RWPE1 (cell line): ENCODE measurements at regions not wholly inside any gene's neighbourhood (a gene's known extent, or its start where the extent isn't known, plus 50 kb on each side); places are given as distances from the start of the nearest gene placed in this dataset.
"Not testable (repeated sequence)": the region's sequence is repeated elsewhere in the genome, so short reads cannot be mapped to it uniquely, and the experiment has no call there.

Experiments
- CTCF ChIA-PET: fragments of 350-600 bp; sonication (Branson Sonifier 250); formaldehyde crosslinking; extraction: SDS; loops from one replicate; lab custom pipeline; 2021; lab: Yijun Ruan, JAX
- POLR2A ChIA-PET: fragments of 400-600 bp; formaldehyde crosslinking; extraction: SDS; loops from one replicate; lab custom pipeline; 2020; ENCODE audit warnings: antibody characterized with exemption; ENCODE audit not compliant: low non-redundant PET; lab: Yijun Ruan, JAX
- DNase-seq: peaks from one replicate; pipeline ENCODE4 v3.0.0; 2012; ENCODE audit warnings: low spot score
- H3K27ac ChIP-seq: fragments of 450-650 bp; 2 replicates; pipeline ENCODE4 v1.5.1; 2017
- TF ChIP-seq, protein P1 (sequence below): fragments of 450-650 bp; conservative IDR thresholded peaks from 2 replicates; pipeline ENCODE4 v1.5.1; 2017; ENCODE audit warnings: low read depth, mild to moderate bottlenecking

DNA sequence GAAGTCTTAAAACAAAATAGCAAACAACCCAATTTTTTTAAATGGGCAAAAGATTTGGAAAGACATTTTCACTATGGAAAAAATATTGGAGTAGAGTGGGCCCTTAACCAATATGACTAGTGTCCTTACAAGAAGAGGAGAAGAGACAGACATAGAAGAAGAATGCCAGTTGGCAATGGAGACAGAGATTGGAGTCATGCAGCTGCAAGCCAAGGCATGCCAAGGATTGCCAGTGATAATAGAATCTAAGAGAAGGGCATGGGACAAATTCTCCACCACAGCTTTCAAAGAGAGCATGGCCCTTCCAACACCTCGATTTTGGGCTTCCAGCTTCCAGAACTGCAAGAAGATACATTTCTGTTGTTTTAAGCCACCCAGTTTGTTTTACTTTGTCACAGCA, 92.7 kb downstream of the RGS2 start:
- no peak overlapping the region for H3K27ac ChIP-seq
- CTCF ChIA-PET: no interaction called here
- DNase-seq: peak; percentile 33
- TF ChIP-seq, protein P1, sequence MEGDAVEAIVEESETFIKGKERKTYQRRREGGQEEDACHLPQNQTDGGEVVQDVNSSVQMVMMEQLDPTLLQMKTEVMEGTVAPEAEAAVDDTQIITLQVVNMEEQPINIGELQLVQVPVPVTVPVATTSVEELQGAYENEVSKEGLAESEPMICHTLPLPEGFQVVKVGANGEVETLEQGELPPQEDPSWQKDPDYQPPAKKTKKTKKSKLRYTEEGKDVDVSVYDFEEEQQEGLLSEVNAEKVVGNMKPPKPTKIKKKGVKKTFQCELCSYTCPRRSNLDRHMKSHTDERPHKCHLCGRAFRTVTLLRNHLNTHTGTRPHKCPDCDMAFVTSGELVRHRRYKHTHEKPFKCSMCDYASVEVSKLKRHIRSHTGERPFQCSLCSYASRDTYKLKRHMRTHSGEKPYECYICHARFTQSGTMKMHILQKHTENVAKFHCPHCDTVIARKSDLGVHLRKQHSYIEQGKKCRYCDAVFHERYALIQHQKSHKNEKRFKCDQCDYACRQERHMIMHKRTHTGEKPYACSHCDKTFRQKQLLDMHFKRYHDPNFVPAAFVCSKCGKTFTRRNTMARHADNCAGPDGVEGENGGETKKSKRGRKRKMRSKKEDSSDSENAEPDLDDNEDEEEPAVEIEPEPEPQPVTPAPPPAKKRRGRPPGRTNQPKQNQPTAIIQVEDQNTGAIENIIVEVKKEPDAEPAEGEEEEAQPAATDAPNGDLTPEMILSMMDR: no peak
- POLR2A ChIA-PET: no interaction called here

DNA sequence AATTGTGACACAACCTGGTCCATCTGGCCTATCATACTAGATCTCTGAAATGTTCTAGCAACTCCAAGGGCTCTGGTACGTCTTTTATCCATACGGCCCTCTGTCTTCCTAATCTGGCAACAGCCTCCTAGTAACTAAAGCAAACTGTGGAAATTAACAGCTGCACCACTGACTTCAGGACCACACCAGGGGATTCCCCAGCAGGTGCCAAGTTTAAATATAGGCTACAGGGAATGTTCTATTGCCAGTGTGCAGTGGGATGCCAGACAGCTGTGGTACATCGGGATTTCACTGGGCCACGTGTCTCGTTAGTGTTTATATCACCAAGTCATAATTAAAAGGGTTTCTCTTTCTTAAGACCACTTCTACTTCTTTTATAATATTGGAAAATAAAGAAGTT, 94.3 kb downstream of the RGS2 start:
- CTCF ChIA-PET: interaction anchor here (0.8 kb wide), 1 partner anchor 39 kb away, joined by 4 read pairs; no protein-coding TSS in a partner anchor
- no peak for DNase-seq
- POLR2A ChIA-PET: no interaction called here
- TF ChIP-seq, protein P1: no peak
- no peak overlapping the region for H3K27ac ChIP-seq

DNA sequence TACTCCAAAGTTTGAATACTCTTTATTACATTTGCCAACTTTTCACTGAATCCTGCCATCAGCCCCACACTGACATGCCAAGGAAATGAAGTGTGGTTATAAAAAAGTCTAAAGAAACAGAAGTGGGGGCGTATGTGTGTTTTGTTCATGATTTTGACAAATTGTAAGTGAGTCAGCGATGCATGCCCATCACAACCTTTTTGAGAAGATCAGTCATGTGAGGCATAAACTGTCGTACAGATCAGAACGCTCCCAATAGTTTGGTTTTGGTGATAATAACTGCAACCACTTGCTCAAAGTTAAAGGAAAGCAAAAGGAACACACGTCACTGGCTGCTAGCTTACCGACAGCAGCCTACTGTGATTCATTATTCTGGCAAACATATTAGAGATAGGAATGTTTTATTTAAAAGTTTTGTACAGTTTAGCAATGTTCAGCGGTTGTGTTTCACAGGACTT, 95.6 kb downstream of the RGS2 start:
- TF ChIP-seq, protein P1: no peak
- H3K27ac ChIP-seq: no peak overlapping the region
- POLR2A ChIA-PET: no interaction called here
- peak; percentile 46 for DNase-seq
- CTCF ChIA-PET: interaction anchor here (0.6 kb wide), 1 partner anchor 14 kb away, joined by 3 read pairs; no protein-coding TSS in a partner anchor

DNA sequence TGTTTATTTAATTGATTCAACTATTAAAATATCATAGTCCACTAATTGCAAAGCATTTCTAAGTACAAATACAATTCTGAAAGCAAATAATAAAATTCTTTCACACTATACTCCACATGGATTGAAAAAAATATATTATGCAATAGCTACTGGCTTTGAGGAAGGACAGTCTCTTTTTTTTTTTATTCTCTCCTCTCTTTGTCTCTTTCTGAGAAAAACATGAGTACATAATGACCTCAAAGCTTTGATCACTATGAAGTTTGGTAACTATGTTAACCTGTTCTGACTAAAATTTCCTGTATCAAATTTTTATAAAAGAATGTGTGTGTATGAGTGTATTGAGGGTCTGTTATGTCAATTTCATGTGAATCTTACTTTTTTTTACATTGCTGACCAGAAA, 96.2 kb downstream of the RGS2 start:
- ChIA-PET POLR2A (no interaction called here), CTCF (interaction anchor here (0.6 kb wide), 1 partner anchor 13 kb away, joined by 3 read pairs; no protein-coding TSS in a partner anchor)
- no peak for DNase-seq
- TF ChIP-seq, protein P1: no peak
- H3K27ac ChIP-seq: no peak overlapping the region

DNA sequence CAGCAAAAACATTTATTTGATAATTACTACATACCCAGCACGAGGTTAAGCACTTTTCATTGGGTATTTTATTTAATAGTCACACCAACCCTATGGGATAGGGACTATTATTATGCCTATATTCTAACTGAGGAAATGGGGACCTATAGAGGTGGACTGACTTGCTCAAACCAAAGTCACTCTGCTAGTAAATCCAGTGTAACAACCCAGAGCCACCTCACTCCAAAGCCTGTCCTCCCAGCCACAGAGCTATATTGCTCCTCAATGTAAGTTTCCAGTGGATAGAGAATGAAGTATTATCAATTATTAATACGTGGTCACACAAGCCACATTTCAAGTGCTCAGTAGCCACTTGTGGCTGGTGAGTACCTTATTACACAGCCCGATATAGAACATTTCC, 97.5 kb downstream of the RGS2 start:
- ChIA-PET POLR2A (no interaction called here), CTCF (no interaction called here)
- no peak overlapping the region for H3K27ac ChIP-seq
- no peak for DNase-seq
- TF ChIP-seq, protein P1: no peak

DNA sequence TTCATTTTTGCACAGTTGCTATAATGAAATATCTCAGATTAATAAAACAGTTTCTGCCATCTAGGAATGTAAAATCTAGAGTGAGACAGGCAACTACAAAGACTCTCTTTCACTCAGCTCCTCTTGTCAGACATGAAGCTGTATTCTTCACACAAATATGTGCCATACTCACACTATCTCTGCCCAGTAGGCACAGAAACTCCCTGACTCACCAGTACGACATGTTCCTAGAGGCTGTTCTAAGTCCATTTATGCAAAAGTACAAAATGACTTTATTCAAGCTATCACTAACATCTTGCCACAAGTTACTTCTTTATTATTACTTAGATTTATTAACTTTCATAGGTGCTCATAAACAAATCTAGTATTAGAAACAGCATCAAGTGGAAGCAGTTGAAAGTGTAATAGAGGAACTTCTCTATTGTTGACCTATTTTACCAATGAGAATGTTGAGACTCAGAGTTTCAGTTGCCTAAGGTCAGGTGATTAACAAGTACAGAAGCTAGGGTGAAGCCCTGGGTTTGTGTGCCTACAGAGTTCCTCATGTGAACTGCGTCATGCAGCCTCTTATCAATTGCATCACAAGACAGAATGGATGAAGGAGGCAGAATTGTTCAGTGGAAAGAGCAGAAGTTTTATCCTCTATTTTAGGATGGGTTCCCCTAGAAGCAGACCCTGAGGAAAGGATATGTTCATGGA, 98.9 kb downstream of the RGS2 start:
- H3K27ac ChIP-seq: no peak overlapping the region
- TF ChIP-seq, protein P1: no peak
- peak; percentile 57 for DNase-seq
- CTCF ChIA-PET: no interaction called here
- POLR2A ChIA-PET: no interaction called here

DNA sequence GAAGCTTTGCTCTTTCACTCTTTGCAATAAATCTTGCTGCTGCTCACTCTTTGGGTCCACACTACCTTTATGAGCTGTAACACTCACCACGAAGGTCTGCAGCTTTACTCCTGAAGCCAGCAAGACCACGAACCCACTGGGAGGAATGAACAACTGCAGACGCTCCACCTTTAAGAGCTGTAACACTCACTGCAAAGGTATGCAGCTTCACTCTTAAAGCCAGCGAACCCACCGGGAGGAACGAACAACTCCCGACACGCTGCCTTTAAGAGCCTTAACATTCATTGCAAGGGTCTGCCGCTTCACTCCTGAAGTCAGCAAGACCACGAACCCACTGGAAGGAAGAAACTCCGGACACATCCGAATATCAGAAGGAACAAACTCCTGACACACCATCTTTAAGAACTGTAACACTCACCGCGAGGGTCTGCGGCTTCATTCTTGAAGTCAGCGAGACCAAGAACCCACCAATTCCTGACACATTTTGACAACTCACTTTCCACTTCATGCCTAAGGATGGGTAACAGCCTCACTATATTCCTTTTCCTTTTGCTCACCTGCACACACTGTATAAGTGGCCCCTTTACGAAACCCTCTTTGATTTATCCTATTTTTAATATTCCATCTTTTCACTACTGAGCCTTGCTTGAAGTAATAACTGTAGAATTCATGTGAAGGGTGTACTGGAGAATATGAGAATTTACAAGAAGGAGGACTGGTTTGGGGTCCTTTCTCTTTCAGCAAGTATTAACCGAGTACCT, 103.2 kb downstream of the RGS2 start:
- DNase-seq, POLR2A ChIA-PET, CTCF ChIA-PET, H3K27ac ChIP-seq: not testable (repeated sequence)
